Stomach (tissue), 8 donors: ENCODE measurements at regions not wholly inside any gene's neighbourhood (a gene's known extent, or its start where the extent isn't known, plus 50 kb on each side); places are given as distances from the start of the nearest gene placed in this dataset.
A peak's percentile ranks its signal among the peaks of the same experiment; 100 is the strongest.

Source experiments
- DNase-seq, 2 donors: peaks; one replicate each; pipeline versions ENCODE4 v3.0.0 to v3.0.0-alpha.2; 2013 to 2019
- H3K27ac ChIP-seq, 5 donors: fragments of 200-600 bp in 4 of 5; sonication (generic) in 4 of 5; one replicate each; pipeline ENCODE4 v1.5.1; 2013 to 2019; ENCODE audit warnings: mild to moderate bottlenecking in 1 of 5, moderate library complexity in 1 of 5
- H3K27me3 ChIP-seq, 3 donors: fragments of 200-600 bp; sonication (generic); one replicate each; pipeline ENCODE4 v1.5.1; 2017 to 2019; ENCODE audit warnings: mixed run types in 1 of 3
- H3K36me3 ChIP-seq, 4 donors: fragments of 200-600 bp; sonication (generic); 1 replicate in 3 of 4; 2 replicates in 1 of 4; pipeline ENCODE4 v1.5.1; 2016 to 2019
- H3K4me1 ChIP-seq, 4 donors: fragments of 200-600 bp; sonication (generic); one replicate each; pipeline ENCODE4 v1.5.1; 2016 to 2019
- H3K4me3 ChIP-seq, 4 donors: fragments of 200-600 bp; sonication (generic) in 3 of 4; one replicate each; pipeline ENCODE4 v1.5.1; 2016 to 2019; ENCODE audit warnings: mild to moderate bottlenecking in 1 of 4
- H3K9me3 ChIP-seq, 4 donors: fragments of 200-600 bp; sonication (generic); one replicate each; pipeline ENCODE4 v1.5.1; 2016 to 2019
- CTCF ChIP-seq, 7 experiments: fragments of 450-650 bp in 4 of 7; fragments of 200-600 bp in 3 of 7; sonication (generic) in 3 of 7; IDR thresholded peaks; one replicate each; pipeline ENCODE4 v1.5.1; 2016 to 2019; ENCODE audit warnings: antibody characterized with exemption in 7 of 7, control low read depth in 2 of 7, mild to moderate bottlenecking in 1 of 7
- EP300 ChIP-seq: sonication (generic); formaldehyde crosslinking; IDR thresholded peaks from one replicate; pipeline ENCODE4 v1.6.1; 2017; ENCODE audit warnings: antibody characterized with exemption
- POLR2A ChIP-seq, 4 donors: fragments of 450-650 bp; IDR thresholded peaks; one replicate each; pipeline ENCODE4 v1.6.1; 2016; ENCODE audit warnings: antibody characterized with exemption in 4 of 4, control low read depth in 2 of 4, mild to moderate bottlenecking in 1 of 4, moderate library complexity in 1 of 4
- POLR2AphosphoS5 ChIP-seq, 3 donors: sonication (generic); formaldehyde crosslinking; IDR thresholded peaks; one replicate each; pipeline ENCODE4 v1.6.1; 2016; ENCODE audit warnings: antibody characterized with exemption in 3 of 3
- WGBS, 5 donors: extraction: QIAGEN DNeasy Blood & Tissue Kit in 3 of 5; methylation state at CpG; one replicate each; pipeline versions ENCODE4 v1.1.5 to v1.1.7; 2013 to 2018; 5-methylcytosine and 5-hydroxymethylcytosine counted together
- intact Hi-C: fragments of 100-400 bp; cut with DNase I; formaldehyde crosslinking; loops from one replicate; pipeline ENCODE4 v1.15.1; 2023; ENCODE audit warnings: low total_unique reads
- small RNA-seq, 4 donors: library from RNA; depleted of rRNA; stranded (forward); fragments of <200 nt; gene quantifications; one replicate each; pipeline ENCODE3, GENCODE V24; 2016
- donor health status: healthy with polysubstance abuse.
- donor health status: Bipolar disorder and iron deficiency.
- donor health status: healthy.

GRCh38 chr7:116446212-116446855 lies 53.2 kb upstream of the CAV2 start:
- intact Hi-C loops, result no loop called here
- no peaks in the 10 kb centered on the region for H3K27me3 ChIP-seq
- no peaks in the 10 kb centered on the region for H3K9me3 ChIP-seq
- no peak overlapping the region for H3K4me3 ChIP-seq
- no peaks in the 10 kb centered on the region for H3K36me3 ChIP-seq
- peak overlapping the region in 3 of 5 donors; percentile 9 to 46 (median 10) for H3K27ac ChIP-seq
- peaks cover 0 to 41% (median 10%) of the 10 kb centered on the region in 4 donors for H3K4me1 ChIP-seq
- WGBS, 5 donors, result 74 to 83% (median 76%) methylated on average over 5 of the region's 5 CpGs
- peak in 1 of 2 donors; percentile 57 for DNase-seq
- TF ChIP-seq EP300 (no peak), POLR2AphosphoS5 (IDR thresholded peaks at IDR 0.05) (peak in 1 of 3 donors; percentile 23), POLR2A (IDR thresholded peaks at IDR 0.05) (no peak)

- no peak overlapping the region for H3K4me3 ChIP-seq
- no peaks in the 10 kb centered on the region for H3K27me3 ChIP-seq
- no peak for DNase-seq
- peaks cover 0 to 37% (median 10%) of the 10 kb centered on the region in 4 donors for H3K4me1 ChIP-seq
- TF ChIP-seq POLR2A (IDR thresholded peaks at IDR 0.05) (no peak), CTCF (IDR thresholded peaks at IDR 0.05) (no peak), POLR2AphosphoS5 (IDR thresholded peaks at IDR 0.05) (no peak), EP300 (no peak)
- peak overlapping the region in 1 of 5 donors; percentile 46 for H3K27ac ChIP-seq
- intact Hi-C loops, result no loop called here
- 19 to 38% (median 26%) methylated on average over 2 of the region's 2 CpGs for WGBS, 5 donors
- H3K9me3 ChIP-seq, result no peaks in the 10 kb centered on the region
- no peaks in the 10 kb centered on the region for H3K36me3 ChIP-seq
These were observed 52.1 kb upstream of the CAV2 start for GRCh38 chr7:116447436-116447835.

GRCh38 chr7:116447966-116448839 lies 51.3 kb upstream of the CAV2 start:
- no peaks in the 10 kb centered on the region for H3K36me3 ChIP-seq
- intact Hi-C loops, result no loop called here
- H3K27me3 ChIP-seq, result no peaks in the 10 kb centered on the region
- DNase-seq, result no peak
- peaks cover 0 to 30% (median 10%) of the 10 kb centered on the region in 4 donors for H3K4me1 ChIP-seq
- peak overlapping the region in 2 of 5 donors; percentile 4 to 46 for H3K27ac ChIP-seq
- no peaks in the 10 kb centered on the region for H3K9me3 ChIP-seq
- WGBS, 5 donors, result 25 to 40% (median 28%) methylated on average over 3 of the region's 3 CpGs
- H3K4me3 ChIP-seq, result no peak overlapping the region
- no peak for TF ChIP-seq POLR2AphosphoS5 (IDR thresholded peaks at IDR 0.05)
- TF ChIP-seq EP300, result no peak
- no peak for TF ChIP-seq CTCF (IDR thresholded peaks at IDR 0.05)
- no peak for TF ChIP-seq POLR2A (IDR thresholded peaks at IDR 0.05)

- Histone ChIP-seq H3K9me3 (no peaks in the 10 kb centered on the region), H3K27me3 (no peaks in the 10 kb centered on the region), H3K4me1 (peaks cover 0 to 25% (median 10%) of the 10 kb centered on the region in 4 donors), H3K27ac (peak overlapping the region in 1 of 5 donors; percentile 36), H3K4me3 (no peak overlapping the region), H3K36me3 (no peaks in the 10 kb centered on the region)
- WGBS, 5 donors, result 88 to 92% (median 91%) methylated on average over 4 of the region's 4 CpGs
- TF ChIP-seq POLR2A (IDR thresholded peaks at IDR 0.05), result no peak
- TF ChIP-seq EP300, result no peak
- TF ChIP-seq POLR2AphosphoS5 (IDR thresholded peaks at IDR 0.05), result no peak
- no peak for TF ChIP-seq CTCF (IDR thresholded peaks at IDR 0.05)
- DNase-seq, result no peak
- intact Hi-C loops, result no loop called here
These were observed 50.1 kb upstream of the CAV2 start for GRCh38 chr7:116449441-116449840.

Small RNA genes in the stretch of these regions (small RNA-seq; reads per million reads assigned to genes)
- 0 reads per million in 4 donors for gene RF00017
